CD8-positive, alpha-beta memory T cell (primary cell): ENCODE measurements at regions not wholly inside any gene's neighbourhood (a gene's known extent, or its start where the extent isn't known, plus 50 kb on each side); places are given as distances from the start of the nearest gene placed in this dataset.

Experiments
- CTCF ChIA-PET: fragments of 350-600 bp; sonication (Branson Sonifier 250); formaldehyde crosslinking; loops from one replicate; lab custom pipeline; 2021; ENCODE audit warnings: antibody characterized with exemption; lab: Charles Lee
- POLR2A ChIA-PET: fragments of 350-600 bp; sonication (Branson Sonifier 250); formaldehyde crosslinking; loops from one replicate; lab custom pipeline; 2021; ENCODE audit warnings: antibody characterized with exemption; lab: Charles Lee
- DNase-seq, 5 donors: peaks; one replicate each; pipeline versions ENCODE4 v3.0.0 to v3.0.0-alpha.2; 2020 to 2022; ENCODE audit warnings: mixed read lengths in 1 of 5
- H3K27ac ChIP-seq: one replicate; pipeline ENCODE4 v1.7.0; 2013; ENCODE audit warnings: low read depth, mild to moderate bottlenecking, low read length, moderate library complexity
- H3K27me3 ChIP-seq: 2 replicates; pipeline ENCODE4 v1.7.0; 2013; ENCODE audit warnings: low read length, mild to moderate bottlenecking; ENCODE audit not compliant: insufficient read depth, poor library complexity, severe bottlenecking
- H3K36me3 ChIP-seq: 2 replicates; pipeline ENCODE4 v1.7.0; 2013; ENCODE audit warnings: mild to moderate bottlenecking, low read length, moderate library complexity; ENCODE audit not compliant: insufficient read depth
- H3K4me1 ChIP-seq: 2 replicates; pipeline ENCODE4 v1.7.0; 2013; ENCODE audit warnings: mild to moderate bottlenecking, low read length, moderate library complexity; ENCODE audit not compliant: insufficient read depth
- H3K4me3 ChIP-seq: 2 replicates; pipeline ENCODE4 v1.7.0; 2013; ENCODE audit warnings: mild to moderate bottlenecking, low read length
- H3K9me3 ChIP-seq: 2 replicates; pipeline ENCODE4 v1.7.0; 2013; ENCODE audit warnings: mild to moderate bottlenecking, low read length
- H3K27ac Mint-ChIP-seq, 8 donors: one replicate each; pipeline ENCODE4 v1.8.0; 2020 to 2021; ENCODE audit warnings: mixed read lengths in 8 of 8, mild to moderate bottlenecking in 6 of 8, inconsistent platforms in 3 of 8, moderate library complexity in 3 of 8
- H3K27me3 Mint-ChIP-seq, 2 donors: one replicate each; pipeline ENCODE4 v1.8.0; 2020 to 2021; ENCODE audit warnings: mixed read lengths in 2 of 2, mild to moderate bottlenecking in 1 of 2, moderate library complexity in 1 of 2
- H3K36me3 Mint-ChIP-seq, 3 donors: one replicate each; pipeline ENCODE4 v1.8.0; 2020 to 2021; ENCODE audit warnings: mixed read lengths in 3 of 3, inconsistent platforms in 1 of 3, mild to moderate bottlenecking in 1 of 3
- H3K4me1 Mint-ChIP-seq, 3 donors: one replicate each; pipeline ENCODE4 v1.8.0; 2020 to 2021; ENCODE audit warnings: mixed read lengths in 3 of 3, inconsistent platforms in 1 of 3, mild to moderate bottlenecking in 1 of 3
- H3K4me3 Mint-ChIP-seq, 7 donors: one replicate each; pipeline ENCODE4 v1.8.0; 2020 to 2021; ENCODE audit warnings: mixed read lengths in 7 of 7, mild to moderate bottlenecking in 6 of 7, moderate library complexity in 4 of 7, inconsistent platforms in 2 of 7
- H3K9me3 Mint-ChIP-seq, 5 donors: one replicate each; pipeline ENCODE4 v1.8.0; 2020 to 2022; ENCODE audit warnings: mixed read lengths in 5 of 5, mild to moderate bottlenecking in 3 of 5, moderate library complexity in 2 of 5, inconsistent platforms in 1 of 5

- no peaks in the 10 kb centered on the region for H3K27me3 ChIP-seq
- no peaks in the 10 kb centered on the region for H3K4me1 Mint-ChIP-seq
- no peaks in the 10 kb centered on the region for H3K36me3 ChIP-seq
- H3K27me3 Mint-ChIP-seq, result no peaks in the 10 kb centered on the region
- ChIA-PET POLR2A (no interaction called here), CTCF (no interaction called here)
- no peak overlapping the region for H3K4me3 ChIP-seq
- peaks cover 0 to 31% (median 0%) of the 10 kb centered on the region in 3 donors for H3K36me3 Mint-ChIP-seq
- no peak overlapping the region for H3K27ac Mint-ChIP-seq
- no peak for DNase-seq
- no peaks in the 10 kb centered on the region for H3K9me3 ChIP-seq
- H3K27ac ChIP-seq, result no peak overlapping the region
- no peaks in the 10 kb centered on the region for H3K4me1 ChIP-seq
- H3K9me3 Mint-ChIP-seq, result peaks cover 0 to 28% (median 8%) of the 10 kb centered on the region in 5 donors
- no peak overlapping the region for H3K4me3 Mint-ChIP-seq
Measured at GRCh38 chr2:18871430-18871829, 282.1 kb upstream of the NT5C1B start.

GRCh38 chr2:18870307-18870706 is 280.9 kb upstream of the NT5C1B start:
- peaks cover 0 to 30% (median 7%) of the 10 kb centered on the region in 5 donors for H3K9me3 Mint-ChIP-seq
- H3K9me3 ChIP-seq, result no peaks in the 10 kb centered on the region
- peaks cover 0 to 31% (median 0%) of the 10 kb centered on the region in 3 donors for H3K36me3 Mint-ChIP-seq
- CTCF ChIA-PET, result no interaction called here
- H3K4me3 ChIP-seq, result no peak overlapping the region
- DNase-seq, result no peak
- H3K4me3 Mint-ChIP-seq, result no peak overlapping the region
- H3K4me1 ChIP-seq, result no peaks in the 10 kb centered on the region
- no peaks in the 10 kb centered on the region for H3K4me1 Mint-ChIP-seq
- H3K27ac ChIP-seq, result no peak overlapping the region
- POLR2A ChIA-PET, result no interaction called here
- H3K27ac Mint-ChIP-seq, result no peak overlapping the region
- no peaks in the 10 kb centered on the region for H3K27me3 Mint-ChIP-seq
- no peaks in the 10 kb centered on the region for H3K36me3 ChIP-seq
- H3K27me3 ChIP-seq, result no peaks in the 10 kb centered on the region

GRCh38 chr2:18861951-18862350 is 272.6 kb upstream of the NT5C1B start:
- no peak for DNase-seq
- Histone ChIP-seq H3K4me1 (no peaks in the 10 kb centered on the region), H3K27me3 (no peaks in the 10 kb centered on the region), H3K36me3 (no peaks in the 10 kb centered on the region), H3K9me3 (no peaks in the 10 kb centered on the region), H3K27ac (no peak overlapping the region), H3K4me3 (no peak overlapping the region)
- Mint-ChIP-seq H3K4me3 (no peak overlapping the region), H3K27me3 (no peaks in the 10 kb centered on the region), H3K36me3 (peaks cover 0 to 46% (median 0%) of the 10 kb centered on the region in 3 donors), H3K27ac (no peak overlapping the region), H3K9me3 (peaks cover 0 to 42% (median 6%) of the 10 kb centered on the region in 5 donors), H3K4me1 (no peaks in the 10 kb centered on the region)
- ChIA-PET CTCF (no interaction called here), POLR2A (no interaction called here)

- Histone ChIP-seq H3K9me3 (no peaks in the 10 kb centered on the region), H3K4me1 (no peaks in the 10 kb centered on the region), H3K36me3 (no peaks in the 10 kb centered on the region), H3K4me3 (no peak overlapping the region), H3K27ac (no peak overlapping the region), H3K27me3 (no peaks in the 10 kb centered on the region)
- Mint-ChIP-seq H3K36me3 (peaks cover 0 to 42% (median 0%) of the 10 kb centered on the region in 3 donors), H3K27ac (no peak overlapping the region), H3K27me3 (no peaks in the 10 kb centered on the region), H3K9me3 (peaks cover 0 to 34% (median 4%) of the 10 kb centered on the region in 5 donors), H3K4me1 (no peaks in the 10 kb centered on the region), H3K4me3 (no peak overlapping the region)
- DNase-seq, result no peak
- ChIA-PET POLR2A (no interaction called here), CTCF (no interaction called here)
Measured at GRCh38 chr2:18860179-18860578, 270.8 kb upstream of the NT5C1B start.

- Mint-ChIP-seq H3K27ac (no peak overlapping the region), H3K36me3 (peaks cover 0 to 18% (median 0%) of the 10 kb centered on the region in 3 donors), H3K27me3 (no peaks in the 10 kb centered on the region), H3K9me3 (peaks cover 0 to 19% (median 4%) of the 10 kb centered on the region in 5 donors), H3K4me3 (no peak overlapping the region), H3K4me1 (no peaks in the 10 kb centered on the region)
- no peak overlapping the region for H3K27ac ChIP-seq
- H3K36me3 ChIP-seq, result no peaks in the 10 kb centered on the region
- no peak for DNase-seq
- no peak overlapping the region for H3K4me3 ChIP-seq
- no peaks in the 10 kb centered on the region for H3K27me3 ChIP-seq
- no peaks in the 10 kb centered on the region for H3K4me1 ChIP-seq
- ChIA-PET POLR2A (no interaction called here), CTCF (no interaction called here)
- no peaks in the 10 kb centered on the region for H3K9me3 ChIP-seq
Measured at GRCh38 chr2:18856765-18857164, 267.4 kb upstream of the NT5C1B start.

GRCh38 chr2:18855027-18855426 is 265.7 kb upstream of the NT5C1B start:
- H3K9me3 ChIP-seq, result no peaks in the 10 kb centered on the region
- no peak for DNase-seq
- ChIA-PET CTCF (no interaction called here), POLR2A (no interaction called here)
- H3K36me3 ChIP-seq, result no peaks in the 10 kb centered on the region
- Mint-ChIP-seq H3K27ac (no peak overlapping the region), H3K4me3 (no peak overlapping the region), H3K4me1 (no peaks in the 10 kb centered on the region), H3K27me3 (no peaks in the 10 kb centered on the region), H3K36me3 (peaks cover 0 to 5% (median 0%) of the 10 kb centered on the region in 3 donors), H3K9me3 (peaks cover 0 to 14% (median 2%) of the 10 kb centered on the region in 5 donors)
- H3K4me1 ChIP-seq, result no peaks in the 10 kb centered on the region
- H3K4me3 ChIP-seq, result no peak overlapping the region
- H3K27me3 ChIP-seq, result no peaks in the 10 kb centered on the region
- H3K27ac ChIP-seq, result no peak overlapping the region

- Histone ChIP-seq H3K4me1 (no peaks in the 10 kb centered on the region), H3K36me3 (no peaks in the 10 kb centered on the region), H3K4me3 (no peak overlapping the region), H3K9me3 (no peaks in the 10 kb centered on the region), H3K27ac (no peak overlapping the region), H3K27me3 (no peaks in the 10 kb centered on the region)
- no peak for DNase-seq
- H3K9me3 Mint-ChIP-seq, result no peaks in the 10 kb centered on the region
- CTCF ChIA-PET, result no interaction called here
- H3K4me3 Mint-ChIP-seq, result no peak overlapping the region
- H3K27me3 Mint-ChIP-seq, result no peaks in the 10 kb centered on the region
- peaks cover 0 to 4% (median 0%) of the 10 kb centered on the region in 3 donors for H3K36me3 Mint-ChIP-seq
- H3K4me1 Mint-ChIP-seq, result no peaks in the 10 kb centered on the region
- H3K27ac Mint-ChIP-seq, result no peak overlapping the region
- POLR2A ChIA-PET, result no interaction called here
Measured at GRCh38 chr2:18849841-18850578, 260.6 kb upstream of the NT5C1B start.

- Mint-ChIP-seq H3K36me3 (peaks cover 0 to 4% (median 0%) of the 10 kb centered on the region in 3 donors), H3K27me3 (no peaks in the 10 kb centered on the region), H3K27ac (no peak overlapping the region), H3K4me3 (no peak overlapping the region), H3K9me3 (no peaks in the 10 kb centered on the region), H3K4me1 (no peaks in the 10 kb centered on the region)
- Histone ChIP-seq H3K27ac (no peak overlapping the region), H3K9me3 (no peaks in the 10 kb centered on the region), H3K36me3 (no peaks in the 10 kb centered on the region), H3K4me1 (no peaks in the 10 kb centered on the region), H3K27me3 (no peaks in the 10 kb centered on the region), H3K4me3 (no peak overlapping the region)
- CTCF ChIA-PET, result no interaction called here
- no peak for DNase-seq
- POLR2A ChIA-PET, result no interaction called here
Measured at GRCh38 chr2:18848646-18849045, 259.3 kb upstream of the NT5C1B start.
